Neural cell (in vitro differentiated cells): ENCODE measurements at regions not wholly inside any gene's neighbourhood (a gene's known extent, or its start where the extent isn't known, plus 50 kb on each side); places are given as distances from the start of the nearest gene placed in this dataset.

Experiments used
- H2AFZ ChIP-seq: fragments of 200-600, 300-800 bp; sonication (generic), shearing (Covaris generic); 2 replicates; pipeline ENCODE4 v1.6.0; 2014; ENCODE audit warnings: low read depth, mild to moderate bottlenecking, antibody characterized with exemption, low read length, moderate library complexity
- H3F3A ChIP-seq: fragments of 200-600 bp; shearing (Covaris generic); 2 replicates; pipeline ENCODE4 v1.6.1; 2016; ENCODE audit warnings: mild to moderate bottlenecking, moderate library complexity, mixed read lengths, antibody characterized with exemption, low read length; ENCODE audit not compliant: insufficient read depth, poor library complexity, severe bottlenecking
- H3K27ac ChIP-seq: fragments of 200-600, 300-800 bp; sonication (generic), shearing (Covaris generic); 2 replicates; pipeline ENCODE4 v1.5.1; 2014; ENCODE audit warnings: mild to moderate bottlenecking, low read length, moderate library complexity
- H3K27me3 ChIP-seq: fragments of 300-800, 200-600 bp; sonication (generic), shearing (Covaris generic); 2 replicates; pipeline ENCODE4 v1.6.0; 2014; ENCODE audit warnings: mild to moderate bottlenecking, low read depth, low read length, moderate library complexity; ENCODE audit not compliant: insufficient read depth
- H3K36me3 ChIP-seq: fragments of 300-800, 200-600 bp; sonication (generic), shearing (Covaris generic); 2 replicates; pipeline ENCODE4 v1.5.1; 2014; ENCODE audit warnings: mild to moderate bottlenecking, antibody characterized with exemption, low read length, moderate library complexity; ENCODE audit not compliant: insufficient read depth
- H3K4me2 ChIP-seq: fragments of 300-800, 200-600 bp; sonication (generic), shearing (Covaris generic); 2 replicates; pipeline ENCODE4 v1.6.0; 2014; ENCODE audit warnings: mild to moderate bottlenecking, low read length
- H3K4me3 ChIP-seq: fragments of 300-800, 200-600 bp; sonication (generic), shearing (Covaris generic); 2 replicates; pipeline ENCODE4 v1.5.1; 2014; ENCODE audit warnings: mild to moderate bottlenecking, low read length, moderate library complexity
- H3K79me2 ChIP-seq: fragments of 200-600 bp; shearing (Covaris generic); replicated peaks from 2 replicates; pipeline ENCODE4 v1.6.0; 2014; ENCODE audit warnings: mild to moderate bottlenecking, low read length, moderate library complexity; ENCODE audit not compliant: insufficient read depth
- H3K9ac ChIP-seq: fragments of 300-800, 200-600 bp; sonication (generic), shearing (Covaris generic); 2 replicates; pipeline ENCODE4 v1.6.1; 2016; ENCODE audit warnings: mild to moderate bottlenecking, low read length, mixed read lengths
- H3K9me2 ChIP-seq: fragments of 200-600 bp; shearing (Covaris generic); 2 replicates; pipeline ENCODE4 v1.6.1; 2016; ENCODE audit warnings: mild to moderate bottlenecking, low read length, mixed read lengths; ENCODE audit not compliant: insufficient read depth
- H3K9me3 ChIP-seq: fragments of 200-600, 300-800 bp; sonication (generic), shearing (Covaris generic); 2 replicates; pipeline ENCODE4 v1.6.1; 2016; ENCODE audit warnings: mild to moderate bottlenecking, mixed run types, low read length, moderate library complexity, mixed read lengths
- H4K20me1 ChIP-seq: fragments of 200-600 bp; shearing (Covaris generic); 2 replicates; pipeline ENCODE4 v1.6.1; 2016; ENCODE audit warnings: mild to moderate bottlenecking, mixed run types; ENCODE audit not compliant: insufficient read depth
- CTCF ChIP-seq: fragments of 450-650 bp; IDR thresholded peaks from 2 replicates; pipeline ENCODE4 v1.5.1; 2014; ENCODE audit warnings: antibody characterized with exemption, mild to moderate bottlenecking, moderate library complexity; ENCODE audit not compliant: poor library complexity, severe bottlenecking
- EP300 ChIP-seq: fragments of 450-650 bp; conservative IDR thresholded peaks from 2 replicates; pipeline ENCODE4 v1.6.1; 2014; ENCODE audit warnings: antibody characterized with exemption, mild to moderate bottlenecking, moderate library complexity; ENCODE audit not compliant: poor library complexity, severe bottlenecking
- EZH2 ChIP-seq: fragments of 200-600, 300-800 bp; shearing (Covaris generic), sonication (generic); IDR thresholded peaks from 2 replicates; pipeline ENCODE4 v1.6.1; 2014; ENCODE audit warnings: antibody characterized with exemption, low read length, borderline replicate concordance, mild to moderate bottlenecking; ENCODE audit not compliant: insufficient read depth, poor library complexity, severe bottlenecking
- MXI1 ChIP-seq: fragments of 450-650 bp; conservative IDR thresholded peaks from 2 replicates; pipeline ENCODE4 v1.6.1; 2014; ENCODE audit warnings: antibody characterized with exemption, mild to moderate bottlenecking; ENCODE audit not compliant: poor library complexity, severe bottlenecking
- POLR2AphosphoS5 ChIP-seq: IDR thresholded peaks from 2 replicates; pipeline ENCODE4 v1.6.1; 2012
- RAD21 ChIP-seq: fragments of 450-650 bp; conservative IDR thresholded peaks from 2 replicates; pipeline ENCODE4 v1.6.1; 2014; ENCODE audit warnings: antibody characterized with exemption, mild to moderate bottlenecking, moderate library complexity
- REST ChIP-seq: IDR thresholded peaks from 2 replicates; pipeline ENCODE4 v1.6.1; 2012; ENCODE audit warnings: borderline replicate concordance
- SMC3 ChIP-seq: fragments of 450-650 bp; conservative IDR thresholded peaks from 2 replicates; pipeline ENCODE4 v1.6.1; 2014; ENCODE audit warnings: antibody characterized with exemption, mild to moderate bottlenecking, moderate library complexity; ENCODE audit not compliant: poor library complexity
- TAF1 ChIP-seq: IDR thresholded peaks from 2 replicates; pipeline ENCODE4 v1.6.1; 2012; ENCODE audit warnings: low read depth

- no peak for TF ChIP-seq MXI1
- TF ChIP-seq CTCF: no peak
- TF ChIP-seq REST: no peak
- no peak for TF ChIP-seq EP300
- no peak for TF ChIP-seq RAD21
- no peak for TF ChIP-seq TAF1
- TF ChIP-seq SMC3: no peak
- TF ChIP-seq POLR2AphosphoS5: no peak
- TF ChIP-seq EZH2: no peak
- no peaks in the 10 kb centered on the region for H3K27me3 ChIP-seq
- no peaks in the 10 kb centered on the region for H3K36me3 ChIP-seq
- H3K27ac ChIP-seq: no peak overlapping the region
- no peaks in the 10 kb centered on the region for H3K9me2 ChIP-seq
- no peaks in the 10 kb centered on the region for H3K79me2 ChIP-seq
- H3K4me2 ChIP-seq: no peak overlapping the region
- H4K20me1 ChIP-seq: no peaks in the 10 kb centered on the region
- H3F3A ChIP-seq: no peaks in the 10 kb centered on the region
- no peaks in the 10 kb centered on the region for H3K9me3 ChIP-seq
- H3K4me3 ChIP-seq: no peak overlapping the region
- no peak overlapping the region for H2AFZ ChIP-seq
- no peak overlapping the region for H3K9ac ChIP-seq
Observed at GRCh38 chr9:13524245-13524644, 244.8 kb upstream of the MPDZ start.

GRCh38 chr9:13520069-13520468, 240.6 kb upstream of the MPDZ start:
- no peak for TF ChIP-seq MXI1
- no peak for TF ChIP-seq EP300
- no peak for TF ChIP-seq EZH2
- TF ChIP-seq SMC3: no peak
- no peak for TF ChIP-seq RAD21
- no peak for TF ChIP-seq CTCF
- no peak for TF ChIP-seq POLR2AphosphoS5
- Histone ChIP-seq H4K20me1 (no peaks in the 10 kb centered on the region), H3K9me3 (no peaks in the 10 kb centered on the region), H3F3A (no peaks in the 10 kb centered on the region), H3K9ac (no peak overlapping the region), H3K4me3 (no peak overlapping the region), H2AFZ (no peak overlapping the region), H3K9me2 (no peaks in the 10 kb centered on the region), H3K4me2 (no peak overlapping the region), H3K27ac (no peak overlapping the region), H3K27me3 (no peaks in the 10 kb centered on the region), H3K36me3 (no peaks in the 10 kb centered on the region), H3K79me2 (no peaks in the 10 kb centered on the region)
